M059J (cell line): ENCODE measurements at regions not wholly inside any gene's neighbourhood (a gene's known extent, or its start where the extent isn't known, plus 50 kb on each side); places are given as distances from the start of the nearest gene placed in this dataset.

Source experiments
- DNase-seq: peaks from one replicate; pipeline ENCODE4 v3.0.0-alpha.2; 2012; ENCODE audit warnings: low read depth

DNA sequence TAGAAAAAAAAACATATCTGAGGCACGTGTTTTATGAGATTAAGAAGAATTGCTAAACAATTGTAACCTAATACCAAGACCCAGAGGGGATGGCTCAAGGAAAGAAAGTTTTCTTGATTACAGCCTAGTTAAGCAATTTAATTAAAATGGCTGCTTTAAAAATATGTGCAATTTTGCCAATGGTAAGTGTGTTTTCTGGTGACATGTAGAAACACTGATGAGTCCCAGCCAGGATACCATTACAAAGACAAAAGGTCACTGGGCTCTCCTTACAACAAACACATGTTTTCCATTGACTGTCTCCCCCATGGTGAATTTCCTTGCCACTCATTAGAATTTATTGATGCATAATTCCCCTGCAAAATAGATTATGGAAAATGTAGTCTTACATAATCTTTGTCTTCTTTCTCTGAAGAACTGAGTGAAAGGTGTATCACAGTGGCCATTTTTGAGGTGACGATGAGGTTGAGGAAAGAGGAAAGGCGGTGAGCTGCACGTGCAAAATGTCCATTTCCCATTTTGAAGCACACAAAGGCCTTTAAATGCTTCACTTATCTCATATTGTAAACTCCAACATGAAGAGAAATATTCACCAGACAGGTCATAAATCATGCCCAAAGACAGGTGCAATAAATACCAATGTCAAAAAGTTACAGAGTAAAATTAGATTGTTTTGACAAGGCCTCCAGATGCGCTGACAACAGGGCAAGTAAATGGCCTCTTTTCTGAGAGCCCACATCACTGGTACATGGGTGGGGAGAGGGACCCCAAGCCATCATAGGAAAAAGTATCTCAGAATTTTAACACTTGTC is 696.9 kb downstream of the KCNJ2 start:
- DNase-seq: no peak

- no peak for DNase-seq
Observed at GRCh38 chr17:70868149-70868548, 698.8 kb downstream of the KCNJ2 start.

DNA sequence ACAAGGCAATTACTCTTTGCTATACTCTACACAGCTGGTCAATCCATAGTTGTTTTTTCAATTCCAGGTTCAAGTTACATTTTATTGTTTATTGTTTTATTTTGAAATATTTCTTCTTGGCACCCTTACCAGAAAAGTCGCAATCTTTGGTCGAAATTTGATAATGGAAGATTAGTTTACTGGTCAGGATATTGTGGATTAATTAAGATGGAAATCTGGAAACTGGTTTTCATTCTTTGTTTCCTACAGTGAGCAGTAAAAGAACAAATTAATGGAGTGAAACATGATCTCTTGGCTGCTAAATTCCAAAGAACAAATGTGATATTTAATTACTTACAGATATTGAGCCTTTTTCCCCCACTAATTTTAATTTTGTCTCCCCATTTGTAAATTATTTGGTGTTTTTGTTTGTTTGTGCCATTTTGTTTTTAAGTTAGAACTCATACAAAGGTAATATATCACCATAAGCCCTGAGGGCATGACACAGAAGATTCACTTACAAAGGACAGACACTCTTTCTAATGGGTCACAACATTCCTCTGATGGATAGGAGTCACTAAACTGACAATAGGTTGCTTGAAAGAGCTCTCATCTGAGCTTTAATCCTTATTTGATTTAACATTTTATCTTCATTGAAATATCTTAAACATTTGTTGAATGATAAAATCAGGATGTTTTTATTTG is 700.2 kb downstream of the KCNJ2 start:
- no peak for DNase-seq

GRCh38 chr17:70871180-70871818 is 702.0 kb downstream of the KCNJ2 start:
- no peak for DNase-seq

DNA sequence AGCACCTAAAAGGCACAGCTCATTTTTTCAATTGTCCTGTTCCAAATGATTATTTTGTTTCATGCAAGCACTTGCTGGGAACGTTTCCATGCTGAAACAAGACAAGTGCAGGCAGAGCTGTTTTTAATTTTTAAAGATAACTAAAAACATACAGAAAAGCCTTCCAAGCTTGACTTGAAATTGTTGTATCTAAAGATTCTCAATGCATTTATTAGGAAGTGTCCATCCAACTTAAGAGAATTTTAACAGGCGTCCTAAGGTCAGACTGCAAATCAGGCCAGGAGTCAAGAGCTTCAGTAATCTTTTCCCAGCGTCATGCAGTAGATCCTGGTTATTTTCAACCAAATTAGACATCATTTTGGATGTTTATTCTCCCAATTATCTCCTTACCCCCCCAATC is 702.8 kb downstream of the KCNJ2 start:
- no peak for DNase-seq

- DNase-seq: no peak
Observed at GRCh38 chr17:70875729-70876310, 706.5 kb downstream of the KCNJ2 start.

DNA sequence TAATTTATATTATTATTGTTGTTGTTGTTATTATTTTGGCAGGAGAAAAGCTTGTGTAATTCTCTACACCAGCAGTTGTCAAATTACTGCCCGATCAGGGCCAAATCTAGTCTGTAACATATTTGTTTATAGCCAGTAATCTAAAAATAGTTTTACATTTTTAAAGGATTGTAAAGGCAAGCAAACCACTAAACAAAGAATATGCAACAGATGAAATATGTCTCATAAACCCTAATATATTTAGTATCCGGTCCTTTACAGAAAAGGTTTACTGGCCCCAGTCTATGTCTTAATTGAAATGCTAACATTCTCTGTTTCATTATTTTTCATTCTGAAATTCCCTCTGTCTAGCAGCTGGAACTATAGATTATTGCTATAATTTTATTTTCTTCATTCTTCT is 709.5 kb downstream of the KCNJ2 start:
- DNase-seq: no peak

GRCh38 chr17:70879401-70879800 is 710.1 kb downstream of the KCNJ2 start:
- DNase-seq: no peak

DNA sequence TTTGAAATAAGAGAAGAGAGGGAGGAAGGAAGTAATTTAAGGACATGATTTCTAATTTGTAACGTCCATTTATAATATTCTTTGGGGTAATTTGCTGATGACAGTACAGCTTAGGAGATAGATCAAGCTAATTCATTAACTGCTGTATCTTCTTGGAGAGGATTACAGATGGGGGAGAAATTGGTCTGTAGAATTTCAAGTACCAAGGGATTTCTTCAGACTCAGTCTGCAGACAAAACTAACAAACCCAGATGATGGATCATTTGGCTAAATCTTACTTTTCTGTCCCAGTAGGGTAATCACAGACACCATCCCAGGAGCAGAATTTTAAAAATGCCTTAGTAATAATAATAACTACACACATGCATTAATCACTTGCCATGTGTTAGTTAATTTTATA is 711.8 kb downstream of the KCNJ2 start:
- DNase-seq: no peak

GRCh38 chr17:70882504-70882903 is 713.2 kb downstream of the KCNJ2 start:
- DNase-seq: no peak

- no peak for DNase-seq
Observed at GRCh38 chr17:70886648-70887047, 717.3 kb downstream of the KCNJ2 start.

- no peak for DNase-seq
Observed at GRCh38 chr17:70888324-70888723, 719.0 kb downstream of the KCNJ2 start.

GRCh38 chr17:70891306-70891705 is 722.0 kb downstream of the KCNJ2 start:
- no peak for DNase-seq

GRCh38 chr17:70892527-70892926 is 723.2 kb downstream of the KCNJ2 start:
- DNase-seq: no peak

GRCh38 chr17:70896843-70897242 is 727.5 kb downstream of the KCNJ2 start:
- peak; percentile 5 for DNase-seq

GRCh38 chr17:70897446-70897845 is 728.1 kb downstream of the KCNJ2 start:
- DNase-seq: no peak

- DNase-seq: no peak
Observed at GRCh38 chr17:70901870-70902269, 732.5 kb downstream of the KCNJ2 start.

- DNase-seq: peak; percentile 95
Observed at GRCh38 chr17:70905796-70906195, 736.5 kb downstream of the KCNJ2 start.

- DNase-seq: peak; percentile 14
Observed at GRCh38 chr17:70906808-70907207, 737.5 kb downstream of the KCNJ2 start.

GRCh38 chr17:70912716-70913485 is 743.6 kb downstream of the KCNJ2 start:
- no peak for DNase-seq

GRCh38 chr17:70916469-70916868 is 747.1 kb downstream of the KCNJ2 start:
- DNase-seq: no peak

- DNase-seq: no peak
Observed at GRCh38 chr17:70919241-70919640, 749.9 kb downstream of the KCNJ2 start.
